A549 (cell line): ENCODE measurements at regions not wholly inside any gene's neighbourhood (a gene's known extent, or its start where the extent isn't known, plus 50 kb on each side); places are given as distances from the start of the nearest gene placed in this dataset.

Experiments
- ATAC-seq, 2 experiments: fragments of 200-7000 bp in 1 of 2; fragments of >200 bp in 1 of 2; cut with Nextera tagmentation in 1 of 2; cut with Tn5 transposase in 1 of 2; 3 replicates each; pipeline versions ENCODE4 v1.8.0 to v1.9.1; 2018 to 2020; ENCODE audit warnings: mild to moderate bottlenecking in 1 of 2, moderate library complexity in 1 of 2
- CTCF ChIA-PET: fragments of 300-600 bp; sonication (Branson Sonifier 250); formaldehyde crosslinking; extraction: SDS; loops from one replicate; lab custom pipeline; 2021; ENCODE audit warnings: antibody characterized with exemption, inconsistent platforms; lab: Yijun Ruan, JAX
- POLR2A ChIA-PET: fragments of 350-600 bp; formaldehyde crosslinking; extraction: SDS; loops from one replicate; lab custom pipeline; 2021; ENCODE audit warnings: antibody characterized with exemption, inconsistent platforms; lab: Yijun Ruan, JAX
- DNase-seq, 2 experiments: peaks; one replicate each; pipeline versions ENCODE4 v3.0.0 to v3.0.0-alpha.2; 2011 to 2016; ENCODE audit warnings: low read depth in 1 of 2, low spot score in 1 of 2
- FAIRE-seq: peaks from 2 replicates; lab custom pipeline; 2011; peaks lifted over from hg19 to GRCh38; lab: Jason Lieb, UNC
- H3K27ac ChIP-seq, 2 experiments: fragments of >200 bp; sonication (Bioruptor Twin); formaldehyde crosslinking; 3 replicates each; pipeline ENCODE4 v1.5.1; 2016 to 2017
- H3K4me1 ChIP-seq: fragments of >200 bp; sonication (Bioruptor Twin); formaldehyde crosslinking; 3 replicates; pipeline ENCODE4 v1.6.1; 2016
- H3K4me2 ChIP-seq: fragments of >200 bp; sonication (Bioruptor Twin); formaldehyde crosslinking; 3 replicates; pipeline ENCODE4 v1.6.1; 2016
- H3K4me3 ChIP-seq: fragments of >200 bp; sonication (Bioruptor Twin); formaldehyde crosslinking; 3 replicates; pipeline ENCODE4 v1.5.1; 2016
- H3K9me3 ChIP-seq: fragments of >200 bp; sonication (Bioruptor Twin); formaldehyde crosslinking; 3 replicates; pipeline ENCODE4 v1.6.1; 2016
- BCL3 ChIP-seq: fragments of >200 bp; sonication (Bioruptor Twin); formaldehyde crosslinking; IDR thresholded peaks from 3 replicates; pipeline ENCODE4 v1.6.1; 2016
- CBX8 ChIP-seq: fragments of 200-600 bp; sonication (generic); IDR thresholded peaks from 2 replicates; pipeline ENCODE4 v1.6.1; 2016
- CEBPB ChIP-seq, 2 experiments: fragments of >200 bp in 1 of 2; sonication (Bioruptor Twin) in 1 of 2; formaldehyde crosslinking in 1 of 2; IDR thresholded peaks; 2 replicates each; pipeline ENCODE4 v1.6.1; 2012 to 2016
- CHD2 ChIP-seq: fragments of 150-350 bp; IDR thresholded peaks from 2 replicates; pipeline ENCODE4 v1.6.1; 2014; ENCODE audit warnings: low read length; ENCODE audit not compliant: partially characterized antibody
- EHMT2 ChIP-seq: fragments of 200-600 bp; sonication (generic); IDR thresholded peaks from 2 replicates; pipeline ENCODE4 v1.6.1; 2016; ENCODE audit warnings: antibody characterized with exemption, low read depth, mild to moderate bottlenecking, moderate library complexity
- ELK1 ChIP-seq: fragments of 150-350 bp; IDR thresholded peaks from 2 replicates; pipeline ENCODE4 v1.6.1; 2014; ENCODE audit warnings: low read depth, mild to moderate bottlenecking, low read length
- EP300 ChIP-seq, 2 experiments: fragments of >200 bp; sonication (Bioruptor Twin); formaldehyde crosslinking; IDR thresholded peaks; 2 replicates in 1 of 2; 3 replicates in 1 of 2; pipeline ENCODE4 v1.6.1; 2016 to 2017
- ESRRA ChIP-seq: fragments of 150-350 bp; IDR thresholded peaks from 2 replicates; pipeline ENCODE4 v1.6.1; 2014; ENCODE audit warnings: mild to moderate bottlenecking, low read length, borderline replicate concordance
- GATA3 ChIP-seq: IDR thresholded peaks from 2 replicates; pipeline ENCODE4 v1.6.1; 2012; ENCODE audit warnings: borderline replicate concordance
- HDAC2 ChIP-seq: fragments of 200-600 bp; sonication (generic); IDR thresholded peaks from 2 replicates; pipeline ENCODE4 v1.6.1; 2016
- HES2 ChIP-seq: fragments of >200 bp; sonication (Bioruptor Twin); formaldehyde crosslinking; IDR thresholded peaks from 2 replicates; pipeline ENCODE4 v1.6.1; 2016
- KDM5A ChIP-seq: fragments of 200-600 bp; sonication (generic); IDR thresholded peaks from 2 replicates; pipeline ENCODE4 v1.6.1; 2016; ENCODE audit warnings: antibody characterized with exemption, mild to moderate bottlenecking
- MAFK ChIP-seq: fragments of 450-650 bp; IDR thresholded peaks from 2 replicates; pipeline ENCODE4 v1.6.1; 2014; ENCODE audit not compliant: partially characterized antibody
- MAX ChIP-seq: IDR thresholded peaks from 2 replicates; pipeline ENCODE4 v1.6.1; 2012
- MAZ ChIP-seq: fragments of 150-350 bp; IDR thresholded peaks from 2 replicates; pipeline ENCODE4 v1.6.1; 2014; ENCODE audit warnings: antibody characterized with exemption, low read depth, low read length, borderline replicate concordance
- MYC ChIP-seq: IDR thresholded peaks from 2 replicates; pipeline ENCODE4 v1.6.1; 2012; ENCODE audit warnings: mild to moderate bottlenecking, inconsistent platforms, low read length, improper control_type of control experiment, borderline replicate concordance
- NPAS2 ChIP-seq: fragments of 250-450 bp; sonication (Bioruptor Pico); IDR thresholded peaks from 2 replicates; pipeline ENCODE4 v1.8.0; 2022; ENCODE audit warnings: mild to moderate bottlenecking, moderate library complexity, borderline replicate concordance
- PBX3 ChIP-seq: IDR thresholded peaks from 2 replicates; pipeline ENCODE4 v1.6.1; 2012
- RAD21 ChIP-seq, 2 experiments: fragments of >200 bp in 1 of 2; sonication (Bioruptor Twin) in 1 of 2; formaldehyde crosslinking in 1 of 2; IDR thresholded peaks in 1 of 2; conservative IDR thresholded peaks in 1 of 2; 2 replicates in 1 of 2; 3 replicates in 1 of 2; pipeline ENCODE4 v1.6.1; 2012 to 2018; ENCODE audit warnings: inconsistent platforms in 1 of 2
- RARB ChIP-seq: fragments of 250-450 bp; sonication (Bioruptor Pico); IDR thresholded peaks from 2 replicates; pipeline ENCODE4 v1.8.0; 2021; ENCODE audit warnings: mild to moderate bottlenecking, moderate library complexity
- RFX5 ChIP-seq: fragments of 450-650 bp; IDR thresholded peaks from 2 replicates; pipeline ENCODE4 v1.7.1; 2014; ENCODE audit warnings: antibody characterized with exemption, mild to moderate bottlenecking, moderate library complexity
- SMC3 ChIP-seq: fragments of >200 bp; sonication (Bioruptor Twin); formaldehyde crosslinking; IDR thresholded peaks from 3 replicates; pipeline ENCODE4 v1.6.1; 2018; ENCODE audit warnings: inconsistent platforms
- TFCP2L1 ChIP-seq: fragments of 250-450 bp; sonication (Bioruptor Pico); IDR thresholded peaks from 2 replicates; pipeline ENCODE4 v1.5.0; 2021; ENCODE audit warnings: mild to moderate bottlenecking
- ZC3H11A ChIP-seq: fragments of 450-650 bp; IDR thresholded peaks from 2 replicates; pipeline ENCODE4 v1.6.1; 2014; ENCODE audit warnings: antibody characterized with exemption, mild to moderate bottlenecking
- ZFP36 ChIP-seq: fragments of 450-650 bp; IDR thresholded peaks from 2 replicates; pipeline ENCODE4 v1.6.1; 2014; ENCODE audit warnings: borderline replicate concordance; ENCODE audit not compliant: partially characterized antibody
- ZSCAN20 ChIP-seq: fragments of 250-450 bp; sonication (Bioruptor Pico); IDR thresholded peaks from 2 replicates; pipeline ENCODE4 v1.8.0; 2022; ENCODE audit warnings: mild to moderate bottlenecking, moderate library complexity
- WGBS: methylation state at CpG from one replicate; pipeline ENCODE4 v1.1.6; 2017; ENCODE audit errors: missing lambda C conversion rate; 5-methylcytosine and 5-hydroxymethylcytosine counted together

- no peak for FAIRE-seq
- CTCF ChIA-PET: interaction anchor here (1.0 to 3.0 kb wide), 3 partner anchors 74 to 340 kb away, joined by 3 to 9 read pairs (median 3); no protein-coding TSS in a partner anchor
- Histone ChIP-seq H3K4me3 (no peak overlapping the region), H3K9me3 (no peaks in the 10 kb centered on the region), H3K27ac (no peak overlapping the region), H3K4me2 (no peak overlapping the region), H3K4me1 (no peaks in the 10 kb centered on the region)
- DNase-seq: no peak
- ATAC-seq: no peak
- POLR2A ChIA-PET: no interaction called here
- TF ChIP-seq HDAC2: no peak
- no peak for TF ChIP-seq MAFK
- TF ChIP-seq GATA3: no peak
- TF ChIP-seq CEBPB (IDR thresholded peaks at IDR 0.05): no peak
- no peak for TF ChIP-seq CBX8
- no peak for TF ChIP-seq RARB (CRISPR knock-in tag)
- TF ChIP-seq MYC: no peak
- TF ChIP-seq RFX5: no peak
- no peak for TF ChIP-seq ZSCAN20
- TF ChIP-seq CHD2: no peak
- no peak for TF ChIP-seq ZC3H11A
- no peak for TF ChIP-seq ZFP36
- no peak for TF ChIP-seq KDM5A
- TF ChIP-seq EP300 (IDR thresholded peaks at IDR 0.05): no peak
- TF ChIP-seq PBX3: no peak
- no peak for TF ChIP-seq EHMT2
- TF ChIP-seq ESRRA: no peak
- no peak for TF ChIP-seq BCL3
- TF ChIP-seq TFCP2L1 (CRISPR knock-in tag): no peak
Measured at GRCh38 chr3:158920371-158920770, 118.5 kb downstream of the MFSD1 start.

- TF ChIP-seq SMC3: no peak
- TF ChIP-seq, all 56 proteins: peak for 0
- H3K9me3 ChIP-seq: no peaks in the 10 kb centered on the region
- FAIRE-seq (no peak), DNase-seq (no peak), ATAC-seq (no peak)
- 36% methylated on average over 5 of the region's 5 CpGs for WGBS
- POLR2A ChIA-PET: no interaction called here
- no peaks in the 10 kb centered on the region for H3K4me1 ChIP-seq
- H3K4me2 ChIP-seq: no peak overlapping the region
- no peak overlapping the region for H3K27ac ChIP-seq
- no peak overlapping the region for H3K4me3 ChIP-seq
- CTCF ChIA-PET: interaction anchor here (1.2 to 2.5 kb wide), 2 partner anchors 29 to 336 kb away, joined by 3 to 10 read pairs; no protein-coding TSS in a partner anchor
Measured at GRCh38 chr3:158925021-158925420, 123.2 kb downstream of the MFSD1 start.

GRCh38 chr3:158925828-158926494 lies 124.1 kb downstream of the MFSD1 start:
- ATAC-seq: no peak
- no peak for TF ChIP-seq RFX5
- TF ChIP-seq BCL3: no peak
- TF ChIP-seq MAX: no peak
- TF ChIP-seq RAD21 (conservative IDR thresholded peaks at IDR 0.05 in 1 of 2, IDR thresholded peaks at IDR 0.05 in 1 of 2): no peak
- TF ChIP-seq HES2: no peak
- no peak for TF ChIP-seq MAZ
- no peak for TF ChIP-seq ZFP36
- TF ChIP-seq ELK1: no peak
- no peak for TF ChIP-seq NPAS2
- H3K27ac ChIP-seq: no peak overlapping the region
- CTCF ChIA-PET: interaction anchor here (1.2 kb wide), 1 partner anchor 30 kb away, joined by 3 read pairs; no protein-coding TSS in a partner anchor
- no peaks in the 10 kb centered on the region for H3K4me1 ChIP-seq
- FAIRE-seq: no peak
- DNase-seq: no peak
- H3K4me2 ChIP-seq: no peak overlapping the region
- 8% methylated on average over 5 of the region's 5 CpGs for WGBS
- POLR2A ChIA-PET: no interaction called here
- no peaks in the 10 kb centered on the region for H3K9me3 ChIP-seq
- no peak overlapping the region for H3K4me3 ChIP-seq
